H1 (cell line): ENCODE measurements at regions not wholly inside any gene's neighbourhood (a gene's known extent, or its start where the extent isn't known, plus 50 kb on each side); places are given as distances from the start of the nearest gene placed in this dataset.

ENCODE experiments used
- ASH2L ChIP-seq: fragments of 200-600, 300-600 bp; sonication (generic); IDR thresholded peaks from one replicate; pipeline ENCODE4 v1.7.1; 2017; ENCODE audit warnings: low read length
- JUND ChIP-seq: IDR thresholded peaks from 2 replicates; pipeline ENCODE4 v1.6.1; 2011; ENCODE audit warnings: mild to moderate bottlenecking, improper control_type of control experiment, low read length
- POU5F1 ChIP-seq: IDR thresholded peaks from 2 replicates; pipeline ENCODE4 v1.6.1; 2011; ENCODE audit warnings: low read depth, mild to moderate bottlenecking, low read length, moderate library complexity
- RFX5 ChIP-seq: IDR thresholded peaks from 2 replicates; pipeline ENCODE4 v1.6.1; 2011; ENCODE audit warnings: low read depth, low read length, improper control_type of control experiment, borderline replicate concordance
- RNF2 ChIP-seq: fragments of 200-900, 300-1000 bp; sonication (generic); IDR thresholded peaks from 2 replicates; pipeline ENCODE4 v1.7.1; 2016; ENCODE audit warnings: borderline replicate concordance, low read depth, mild to moderate bottlenecking, antibody characterized with exemption, low read length; ENCODE audit not compliant: poor library complexity, severe bottlenecking; ENCODE audit errors: missing control alignments
- TBP ChIP-seq: IDR thresholded peaks from 2 replicates; pipeline ENCODE4 v1.6.1; 2011; ENCODE audit warnings: low read depth, low read length, improper control_type of control experiment
- TF ChIP-seq, protein P1 (sequence below): fragments of 300-600 bp; sonication (generic); IDR thresholded peaks from 2 replicates; pipeline ENCODE4 v1.7.1; 2012; ENCODE audit warnings: low read length, moderate library complexity, mild to moderate bottlenecking, inconsistent platforms; ENCODE audit not compliant: insufficient replicate concordance
- TF ChIP-seq, protein P2 (sequence below): IDR thresholded peaks from 2 replicates; pipeline ENCODE4 v1.6.1; 2011; ENCODE audit warnings: low read length, improper control_type of control experiment

DNA sequence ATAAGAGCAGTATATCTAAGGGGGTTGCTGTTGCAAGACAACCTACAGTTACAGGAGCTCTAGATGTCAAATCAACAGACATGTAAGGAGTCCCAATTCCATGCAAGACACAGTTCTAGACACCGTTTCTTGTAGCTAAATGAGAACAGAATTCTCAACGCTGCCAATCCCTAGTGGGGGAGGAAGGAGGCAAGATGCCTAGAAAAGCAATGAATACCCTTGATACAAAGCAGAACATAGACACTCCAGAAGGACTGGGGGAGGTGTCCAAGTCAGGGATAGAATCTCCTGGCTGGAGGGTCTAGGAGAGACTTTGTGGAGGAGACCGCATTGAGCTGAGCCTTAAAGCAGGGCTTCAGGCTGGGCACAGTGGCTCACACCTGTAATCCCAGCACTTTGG, 280.2 kb downstream of the BUD13 start (continued):
- TF ChIP-seq, protein P1, sequence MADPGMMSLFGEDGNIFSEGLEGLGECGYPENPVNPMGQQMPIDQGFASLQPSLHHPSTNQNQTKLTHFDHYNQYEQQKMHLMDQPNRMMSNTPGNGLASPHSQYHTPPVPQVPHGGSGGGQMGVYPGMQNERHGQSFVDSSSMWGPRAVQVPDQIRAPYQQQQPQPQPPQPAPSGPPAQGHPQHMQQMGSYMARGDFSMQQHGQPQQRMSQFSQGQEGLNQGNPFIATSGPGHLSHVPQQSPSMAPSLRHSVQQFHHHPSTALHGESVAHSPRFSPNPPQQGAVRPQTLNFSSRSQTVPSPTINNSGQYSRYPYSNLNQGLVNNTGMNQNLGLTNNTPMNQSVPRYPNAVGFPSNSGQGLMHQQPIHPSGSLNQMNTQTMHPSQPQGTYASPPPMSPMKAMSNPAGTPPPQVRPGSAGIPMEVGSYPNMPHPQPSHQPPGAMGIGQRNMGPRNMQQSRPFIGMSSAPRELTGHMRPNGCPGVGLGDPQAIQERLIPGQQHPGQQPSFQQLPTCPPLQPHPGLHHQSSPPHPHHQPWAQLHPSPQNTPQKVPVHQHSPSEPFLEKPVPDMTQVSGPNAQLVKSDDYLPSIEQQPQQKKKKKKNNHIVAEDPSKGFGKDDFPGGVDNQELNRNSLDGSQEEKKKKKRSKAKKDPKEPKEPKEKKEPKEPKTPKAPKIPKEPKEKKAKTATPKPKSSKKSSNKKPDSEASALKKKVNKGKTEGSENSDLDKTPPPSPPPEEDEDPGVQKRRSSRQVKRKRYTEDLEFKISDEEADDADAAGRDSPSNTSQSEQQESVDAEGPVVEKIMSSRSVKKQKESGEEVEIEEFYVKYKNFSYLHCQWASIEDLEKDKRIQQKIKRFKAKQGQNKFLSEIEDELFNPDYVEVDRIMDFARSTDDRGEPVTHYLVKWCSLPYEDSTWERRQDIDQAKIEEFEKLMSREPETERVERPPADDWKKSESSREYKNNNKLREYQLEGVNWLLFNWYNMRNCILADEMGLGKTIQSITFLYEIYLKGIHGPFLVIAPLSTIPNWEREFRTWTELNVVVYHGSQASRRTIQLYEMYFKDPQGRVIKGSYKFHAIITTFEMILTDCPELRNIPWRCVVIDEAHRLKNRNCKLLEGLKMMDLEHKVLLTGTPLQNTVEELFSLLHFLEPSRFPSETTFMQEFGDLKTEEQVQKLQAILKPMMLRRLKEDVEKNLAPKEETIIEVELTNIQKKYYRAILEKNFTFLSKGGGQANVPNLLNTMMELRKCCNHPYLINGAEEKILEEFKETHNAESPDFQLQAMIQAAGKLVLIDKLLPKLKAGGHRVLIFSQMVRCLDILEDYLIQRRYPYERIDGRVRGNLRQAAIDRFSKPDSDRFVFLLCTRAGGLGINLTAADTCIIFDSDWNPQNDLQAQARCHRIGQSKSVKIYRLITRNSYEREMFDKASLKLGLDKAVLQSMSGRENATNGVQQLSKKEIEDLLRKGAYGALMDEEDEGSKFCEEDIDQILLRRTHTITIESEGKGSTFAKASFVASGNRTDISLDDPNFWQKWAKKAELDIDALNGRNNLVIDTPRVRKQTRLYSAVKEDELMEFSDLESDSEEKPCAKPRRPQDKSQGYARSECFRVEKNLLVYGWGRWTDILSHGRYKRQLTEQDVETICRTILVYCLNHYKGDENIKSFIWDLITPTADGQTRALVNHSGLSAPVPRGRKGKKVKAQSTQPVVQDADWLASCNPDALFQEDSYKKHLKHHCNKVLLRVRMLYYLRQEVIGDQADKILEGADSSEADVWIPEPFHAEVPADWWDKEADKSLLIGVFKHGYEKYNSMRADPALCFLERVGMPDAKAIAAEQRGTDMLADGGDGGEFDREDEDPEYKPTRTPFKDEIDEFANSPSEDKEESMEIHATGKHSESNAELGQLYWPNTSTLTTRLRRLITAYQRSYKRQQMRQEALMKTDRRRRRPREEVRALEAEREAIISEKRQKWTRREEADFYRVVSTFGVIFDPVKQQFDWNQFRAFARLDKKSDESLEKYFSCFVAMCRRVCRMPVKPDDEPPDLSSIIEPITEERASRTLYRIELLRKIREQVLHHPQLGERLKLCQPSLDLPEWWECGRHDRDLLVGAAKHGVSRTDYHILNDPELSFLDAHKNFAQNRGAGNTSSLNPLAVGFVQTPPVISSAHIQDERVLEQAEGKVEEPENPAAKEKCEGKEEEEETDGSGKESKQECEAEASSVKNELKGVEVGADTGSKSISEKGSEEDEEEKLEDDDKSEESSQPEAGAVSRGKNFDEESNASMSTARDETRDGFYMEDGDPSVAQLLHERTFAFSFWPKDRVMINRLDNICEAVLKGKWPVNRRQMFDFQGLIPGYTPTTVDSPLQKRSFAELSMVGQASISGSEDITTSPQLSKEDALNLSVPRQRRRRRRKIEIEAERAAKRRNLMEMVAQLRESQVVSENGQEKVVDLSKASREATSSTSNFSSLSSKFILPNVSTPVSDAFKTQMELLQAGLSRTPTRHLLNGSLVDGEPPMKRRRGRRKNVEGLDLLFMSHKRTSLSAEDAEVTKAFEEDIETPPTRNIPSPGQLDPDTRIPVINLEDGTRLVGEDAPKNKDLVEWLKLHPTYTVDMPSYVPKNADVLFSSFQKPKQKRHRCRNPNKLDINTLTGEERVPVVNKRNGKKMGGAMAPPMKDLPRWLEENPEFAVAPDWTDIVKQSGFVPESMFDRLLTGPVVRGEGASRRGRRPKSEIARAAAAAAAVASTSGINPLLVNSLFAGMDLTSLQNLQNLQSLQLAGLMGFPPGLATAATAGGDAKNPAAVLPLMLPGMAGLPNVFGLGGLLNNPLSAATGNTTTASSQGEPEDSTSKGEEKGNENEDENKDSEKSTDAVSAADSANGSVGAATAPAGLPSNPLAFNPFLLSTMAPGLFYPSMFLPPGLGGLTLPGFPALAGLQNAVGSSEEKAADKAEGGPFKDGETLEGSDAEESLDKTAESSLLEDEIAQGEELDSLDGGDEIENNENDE = no peak
- TF ChIP-seq JUND (no peak), RFX5 (no peak), ASH2L (no peak), RNF2 (no peak), POU5F1 (no peak), TBP (no peak)
- TF ChIP-seq, protein P2, sequence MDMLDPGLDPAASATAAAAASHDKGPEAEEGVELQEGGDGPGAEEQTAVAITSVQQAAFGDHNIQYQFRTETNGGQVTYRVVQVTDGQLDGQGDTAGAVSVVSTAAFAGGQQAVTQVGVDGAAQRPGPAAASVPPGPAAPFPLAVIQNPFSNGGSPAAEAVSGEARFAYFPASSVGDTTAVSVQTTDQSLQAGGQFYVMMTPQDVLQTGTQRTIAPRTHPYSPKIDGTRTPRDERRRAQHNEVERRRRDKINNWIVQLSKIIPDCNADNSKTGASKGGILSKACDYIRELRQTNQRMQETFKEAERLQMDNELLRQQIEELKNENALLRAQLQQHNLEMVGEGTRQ = no peak
- TF ChIP-seq, all 59 proteins: peak for 0
